ENCODE measurements at regions not wholly inside any gene's neighbourhood (a gene's known extent, or its start where the extent isn't known, plus 50 kb on each side); places are given as distances from the start of the nearest gene placed in this dataset.

GRCh38 chr1:96306809-96307560 lies 414.6 kb upstream of the PTBP2 start:
- no peak for DNase-seq (ENCODE audit: low spot score)

GRCh38 chr1:96308314-96308713 lies 413.3 kb upstream of the PTBP2 start:
- no peak for DNase-seq (ENCODE audit: low spot score)

- DNase-seq (ENCODE audit: low spot score): no peak
Observed at GRCh38 chr1:96309783-96310182, 411.8 kb upstream of the PTBP2 start.

GRCh38 chr1:96313216-96313615 lies 408.4 kb upstream of the PTBP2 start:
- no peak for DNase-seq (ENCODE audit: low spot score)

GRCh38 chr1:96329121-96329520 lies 392.5 kb upstream of the PTBP2 start:
- DNase-seq (ENCODE audit: low spot score): no peak

GRCh38 chr1:96331596-96331995 lies 390.0 kb upstream of the PTBP2 start:
- no peak for DNase-seq (ENCODE audit: low spot score)

- DNase-seq (ENCODE audit: low spot score): no peak
Observed at GRCh38 chr1:96333522-96334235, 387.9 kb upstream of the PTBP2 start.

GRCh38 chr1:96334236-96334557 lies 387.4 kb upstream of the PTBP2 start:
- no peak for DNase-seq (ENCODE audit: low spot score)

- DNase-seq (ENCODE audit: low spot score): no peak
Observed at GRCh38 chr1:96338622-96339021, 383.0 kb upstream of the PTBP2 start.

- no peak for DNase-seq (ENCODE audit: low spot score)
Observed at GRCh38 chr1:96340686-96341085, 380.9 kb upstream of the PTBP2 start.

GRCh38 chr1:96346719-96347118 lies 374.9 kb upstream of the PTBP2 start:
- DNase-seq (ENCODE audit: low spot score): no peak

- DNase-seq (ENCODE audit: low spot score): no peak
Observed at GRCh38 chr1:96349896-96350295, 371.7 kb upstream of the PTBP2 start.

GRCh38 chr1:96352733-96353132 lies 368.9 kb upstream of the PTBP2 start:
- no peak for DNase-seq (ENCODE audit: low spot score)

GRCh38 chr1:96355521-96355920 lies 366.1 kb upstream of the PTBP2 start:
- no peak for DNase-seq (ENCODE audit: low spot score)

GRCh38 chr1:96355961-96356360 lies 365.6 kb upstream of the PTBP2 start:
- no peak for DNase-seq (ENCODE audit: low spot score)

GRCh38 chr1:96357141-96357765 lies 364.3 kb upstream of the PTBP2 start:
- no peak for DNase-seq (ENCODE audit: low spot score)

- no peak for DNase-seq (ENCODE audit: low spot score)
Observed at GRCh38 chr1:96358057-96358456, 363.5 kb upstream of the PTBP2 start.

- no peak for DNase-seq (ENCODE audit: low spot score)
Observed at GRCh38 chr1:96360036-96360795, 361.4 kb upstream of the PTBP2 start.

- no peak for DNase-seq (ENCODE audit: low spot score)
Observed at GRCh38 chr1:96361271-96361856, 360.2 kb upstream of the PTBP2 start.

GRCh38 chr1:96361961-96362360 lies 359.6 kb upstream of the PTBP2 start:
- DNase-seq (ENCODE audit: low spot score): no peak

- peak; percentile 87 for DNase-seq (ENCODE audit: low spot score)
Observed at GRCh38 chr1:96362623-96363022, 359.0 kb upstream of the PTBP2 start.

GRCh38 chr1:96363826-96364225 lies 357.8 kb upstream of the PTBP2 start:
- DNase-seq (ENCODE audit: low spot score): no peak

Data from LoVo (cell line).